ENCODE measurements at regions not wholly inside any gene's neighbourhood (a gene's known extent, or its start where the extent isn't known, plus 50 kb on each side); places are given as distances from the start of the nearest gene placed in this dataset.
A peak's percentile ranks its signal among the peaks of the same experiment; 100 is the strongest.

GRCh38 chr9:88799541-88800328 lies 191.5 kb upstream of the S1PR3 start:
- CTCF ChIA-PET: interaction anchor here (1.4 kb wide), 1 partner anchor 8 kb away, joined by 5 read pairs; no protein-coding TSS in a partner anchor
- ATAC-seq (no peak), DNase-seq (ENCODE audit: low read depth in 1 of 2, low spot score in 1 of 2) (no peak), FAIRE-seq (no peak)
- H3K4me3 ChIP-seq: no peak overlapping the region
- TF ChIP-seq MAZ (IDR thresholded peaks at IDR 0.05; ENCODE audit: borderline replicate concordance, low read depth, low read length) (no peak), HEYL (CRISPR knock-in tag; IDR thresholded peaks at IDR 0.05) (no peak), CTCF (IDR thresholded peaks at IDR 0.05) (no peak), RNF2 (IDR thresholded peaks at IDR 0.05; ENCODE audit: borderline replicate concordance, low read depth) (no peak), NPAS2 (CRISPR knock-in tag; IDR thresholded peaks at IDR 0.05; ENCODE audit: borderline replicate concordance) (no peak), CHD4 (IDR thresholded peaks at IDR 0.05; ENCODE audit: borderline replicate concordance) (no peak), HDAC2 (IDR thresholded peaks at IDR 0.05) (no peak), CEBPB (IDR thresholded peaks at IDR 0.05) (no peak), RAD21 (conservative IDR thresholded peaks at IDR 0.05 in 1 of 2, IDR thresholded peaks at IDR 0.05 in 1 of 2) (no peak), HOXB5 (CRISPR knock-in tag; IDR thresholded peaks at IDR 0.05) (no peak), FOSL2 (IDR thresholded peaks at IDR 0.05) (no peak), FOSL2 (CRISPR knock-in tag; IDR thresholded peaks at IDR 0.05) (no peak), EHMT2 (IDR thresholded peaks at IDR 0.05; ENCODE audit: low read depth) (no peak), KDM1A (IDR thresholded peaks at IDR 0.05; ENCODE audit: low read depth) (no peak), ZFP36 (IDR thresholded peaks at IDR 0.05; ENCODE audit: borderline replicate concordance, partially characterized antibody) (no peak), CHD2 (IDR thresholded peaks at IDR 0.05; ENCODE audit: low read length, partially characterized antibody) (no peak), MAX (IDR thresholded peaks at IDR 0.05) (no peak), NFE2L2 (conservative IDR thresholded peaks at IDR 0.05; ENCODE audit: low read length) (no peak), EHF (CRISPR knock-in tag; IDR thresholded peaks at IDR 0.05) (no peak)
- TF ChIP-seq, protein P1, sequence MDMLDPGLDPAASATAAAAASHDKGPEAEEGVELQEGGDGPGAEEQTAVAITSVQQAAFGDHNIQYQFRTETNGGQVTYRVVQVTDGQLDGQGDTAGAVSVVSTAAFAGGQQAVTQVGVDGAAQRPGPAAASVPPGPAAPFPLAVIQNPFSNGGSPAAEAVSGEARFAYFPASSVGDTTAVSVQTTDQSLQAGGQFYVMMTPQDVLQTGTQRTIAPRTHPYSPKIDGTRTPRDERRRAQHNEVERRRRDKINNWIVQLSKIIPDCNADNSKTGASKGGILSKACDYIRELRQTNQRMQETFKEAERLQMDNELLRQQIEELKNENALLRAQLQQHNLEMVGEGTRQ (IDR thresholded peaks at IDR 0.05): no peak
- TF ChIP-seq, protein P2, sequence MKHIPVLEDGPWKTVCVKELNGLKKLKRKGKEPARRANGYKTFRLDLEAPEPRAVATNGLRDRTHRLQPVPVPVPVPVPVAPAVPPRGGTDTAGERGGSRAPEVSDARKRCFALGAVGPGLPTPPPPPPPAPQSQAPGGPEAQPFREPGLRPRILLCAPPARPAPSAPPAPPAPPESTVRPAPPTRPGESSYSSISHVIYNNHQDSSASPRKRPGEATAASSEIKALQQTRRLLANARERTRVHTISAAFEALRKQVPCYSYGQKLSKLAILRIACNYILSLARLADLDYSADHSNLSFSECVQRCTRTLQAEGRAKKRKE (CRISPR knock-in tag; IDR thresholded peaks at IDR 0.05; ENCODE audit: low read depth): no peak
- POLR2A ChIA-PET: no interaction called here
- H3K4me1 ChIP-seq: peaks cover 10% of the 10 kb centered on the region
- H3K4me2 ChIP-seq: no peak overlapping the region
- 62% methylated on average over 6 of the region's 6 CpGs for WGBS (ENCODE audit: missing lambda C conversion rate)
- peaks cover 7% of the 10 kb centered on the region; the same call in 1 of the 3 replicates for H3K9me3 ChIP-seq
- H3K27ac ChIP-seq: peak overlapping the region in 1 of 2 experiments; percentile 8; a peak in 1 of 6 replicates

DNA sequence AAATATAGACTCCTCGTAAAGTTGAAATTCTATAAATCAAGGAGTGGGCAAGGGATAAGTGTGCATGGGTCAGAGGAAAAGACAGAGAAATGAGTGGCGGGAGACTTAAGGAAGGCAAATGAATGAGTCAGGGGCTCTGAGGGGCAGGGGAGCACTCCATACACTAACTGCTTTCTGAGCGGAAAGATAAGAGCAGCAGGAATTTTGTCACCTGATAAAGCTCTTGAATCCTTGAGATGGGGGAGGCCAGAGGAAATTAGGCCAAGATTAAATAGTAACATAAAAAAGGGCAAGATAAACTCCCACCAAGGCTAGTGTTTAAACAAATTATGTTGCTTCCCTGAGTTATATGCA lies 191.0 kb upstream of the S1PR3 start:
- Histone ChIP-seq H3K4me3 (no peak overlapping the region), H3K27ac (no peak overlapping the region), H3K9me3 (peaks cover 7% of the 10 kb centered on the region; the same call in 1 of the 3 replicates), H3K4me2 (no peak overlapping the region), H3K4me1 (peaks cover 10% of the 10 kb centered on the region)
- FAIRE-seq (no peak), ATAC-seq (no peak), DNase-seq (ENCODE audit: low read depth in 1 of 2, low spot score in 1 of 2) (no peak)
- ChIA-PET POLR2A (no interaction called here), CTCF (no interaction called here)
- 95% methylated on average over 3 of the region's 3 CpGs for WGBS (ENCODE audit: missing lambda C conversion rate)
- TF ChIP-seq, protein P1 (IDR thresholded peaks at IDR 0.05): no peak
- TF ChIP-seq BHLHE40 (IDR thresholded peaks at IDR 0.05; ENCODE audit: low read depth, low read length): no peak
- TF ChIP-seq JUN (IDR thresholded peaks at IDR 0.05): no peak
- TF ChIP-seq HOXA7 (CRISPR knock-in tag; IDR thresholded peaks at IDR 0.05): no peak
- TF ChIP-seq, protein P3, sequence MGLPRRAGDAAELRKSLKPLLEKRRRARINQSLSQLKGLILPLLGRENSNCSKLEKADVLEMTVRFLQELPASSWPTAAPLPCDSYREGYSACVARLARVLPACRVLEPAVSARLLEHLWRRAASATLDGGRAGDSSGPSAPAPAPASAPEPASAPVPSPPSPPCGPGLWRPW (IDR thresholded peaks at IDR 0.05): no peak
- TF ChIP-seq, protein P4, sequence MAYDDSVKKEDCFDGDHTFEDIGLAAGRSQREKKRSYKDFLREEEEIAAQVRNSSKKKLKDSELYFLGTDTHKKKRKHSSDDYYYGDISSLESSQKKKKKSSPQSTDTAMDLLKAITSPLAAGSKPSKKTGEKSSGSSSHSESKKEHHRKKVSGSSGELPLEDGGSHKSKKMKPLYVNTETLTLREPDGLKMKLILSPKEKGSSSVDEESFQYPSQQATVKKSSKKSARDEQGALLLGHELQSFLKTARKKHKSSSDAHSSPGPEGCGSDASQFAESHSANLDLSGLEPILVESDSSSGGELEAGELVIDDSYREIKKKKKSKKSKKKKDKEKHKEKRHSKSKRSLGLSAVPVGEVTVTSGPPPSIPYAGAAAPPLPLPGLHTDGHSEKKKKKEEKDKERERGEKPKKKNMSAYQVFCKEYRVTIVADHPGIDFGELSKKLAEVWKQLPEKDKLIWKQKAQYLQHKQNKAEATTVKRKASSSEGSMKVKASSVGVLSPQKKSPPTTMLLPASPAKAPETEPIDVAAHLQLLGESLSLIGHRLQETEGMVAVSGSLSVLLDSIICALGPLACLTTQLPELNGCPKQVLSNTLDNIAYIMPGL (CRISPR knock-in tag; IDR thresholded peaks at IDR 0.05; ENCODE audit: borderline replicate concordance): no peak
- TF ChIP-seq GATA3 (IDR thresholded peaks at IDR 0.05; ENCODE audit: borderline replicate concordance): no peak
- TF ChIP-seq BCL3 (IDR thresholded peaks at IDR 0.05): no peak
- no peak for TF ChIP-seq KDM1A (IDR thresholded peaks at IDR 0.05; ENCODE audit: low read depth)
- TF ChIP-seq RARB (CRISPR knock-in tag; IDR thresholded peaks at IDR 0.05): no peak
- no peak for TF ChIP-seq HOXB13 (CRISPR knock-in tag; IDR thresholded peaks at IDR 0.05; ENCODE audit: low read depth)
- TF ChIP-seq RCOR1 (IDR thresholded peaks at IDR 0.05; ENCODE audit: low read depth, low read length): no peak
